OCI-LY1 (cell line): ENCODE measurements at regions not wholly inside any gene's neighbourhood (a gene's known extent, or its start where the extent isn't known, plus 50 kb on each side); places are given as distances from the start of the nearest gene placed in this dataset.

ENCODE experiments used
- EZH2 ChIP-seq: fragments of 200-600 bp; sonication (generic), shearing (Covaris generic); IDR thresholded peaks from 2 replicates; pipeline ENCODE4 v1.8.0; 2017; ENCODE audit warnings: borderline replicate concordance, mixed run types, mild to moderate bottlenecking, antibody characterized with exemption, low read length, moderate library complexity, mixed read lengths
- TF ChIP-seq, protein P1 (sequence below): fragments of 200-600 bp; sonication (generic), shearing (Covaris generic); IDR thresholded peaks from 2 replicates; pipeline ENCODE4 v1.5.1; 2017; ENCODE audit warnings: mild to moderate bottlenecking, antibody characterized with exemption, low read length, moderate library complexity, mixed read lengths

DNA sequence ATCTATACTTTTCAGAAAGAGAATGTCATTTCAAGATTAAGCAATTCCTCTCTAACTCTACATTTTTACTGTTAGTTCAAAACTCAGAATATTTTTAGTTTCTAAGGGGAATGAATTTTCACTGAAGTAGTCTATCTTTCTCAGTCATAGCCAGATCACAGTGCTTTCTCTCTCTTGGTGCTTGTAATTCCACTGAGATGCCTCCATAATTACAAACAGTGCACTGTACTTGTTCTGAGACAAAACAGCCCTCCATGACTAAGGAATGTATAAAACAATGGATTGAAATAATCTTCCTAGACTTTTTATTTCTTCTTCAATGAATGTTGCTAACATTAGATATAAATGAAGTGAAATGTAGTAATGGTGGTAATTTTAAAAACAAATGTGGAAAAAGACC lies 603.2 kb upstream of the FAM241A start:
- TF ChIP-seq, protein P1, sequence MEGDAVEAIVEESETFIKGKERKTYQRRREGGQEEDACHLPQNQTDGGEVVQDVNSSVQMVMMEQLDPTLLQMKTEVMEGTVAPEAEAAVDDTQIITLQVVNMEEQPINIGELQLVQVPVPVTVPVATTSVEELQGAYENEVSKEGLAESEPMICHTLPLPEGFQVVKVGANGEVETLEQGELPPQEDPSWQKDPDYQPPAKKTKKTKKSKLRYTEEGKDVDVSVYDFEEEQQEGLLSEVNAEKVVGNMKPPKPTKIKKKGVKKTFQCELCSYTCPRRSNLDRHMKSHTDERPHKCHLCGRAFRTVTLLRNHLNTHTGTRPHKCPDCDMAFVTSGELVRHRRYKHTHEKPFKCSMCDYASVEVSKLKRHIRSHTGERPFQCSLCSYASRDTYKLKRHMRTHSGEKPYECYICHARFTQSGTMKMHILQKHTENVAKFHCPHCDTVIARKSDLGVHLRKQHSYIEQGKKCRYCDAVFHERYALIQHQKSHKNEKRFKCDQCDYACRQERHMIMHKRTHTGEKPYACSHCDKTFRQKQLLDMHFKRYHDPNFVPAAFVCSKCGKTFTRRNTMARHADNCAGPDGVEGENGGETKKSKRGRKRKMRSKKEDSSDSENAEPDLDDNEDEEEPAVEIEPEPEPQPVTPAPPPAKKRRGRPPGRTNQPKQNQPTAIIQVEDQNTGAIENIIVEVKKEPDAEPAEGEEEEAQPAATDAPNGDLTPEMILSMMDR = no peak
- TF ChIP-seq EZH2 = no peak
